GM19043 (cell line): ENCODE measurements at regions not wholly inside any gene's neighbourhood (a gene's known extent, or its start where the extent isn't known, plus 50 kb on each side); places are given as distances from the start of the nearest gene placed in this dataset.
A peak's percentile ranks its signal among the peaks of the same experiment; 100 is the strongest.

ENCODE experiments used
- ATAC-seq: cut with Tn5 transposase; IDR thresholded peaks from one replicate; pipeline ENCODE4 v1.9.1; 2021; ENCODE audit warnings: low read depth; ENCODE audit not compliant: unreplicated experiment

GRCh38 chr9:38232895-38233294 lies 159.6 kb upstream of the ALDH1B1 start:
- ATAC-seq, result no peak

- no peak for ATAC-seq
Observed at GRCh38 chr9:38229504-38230155, 160.6 kb upstream of the SHB start.

DNA sequence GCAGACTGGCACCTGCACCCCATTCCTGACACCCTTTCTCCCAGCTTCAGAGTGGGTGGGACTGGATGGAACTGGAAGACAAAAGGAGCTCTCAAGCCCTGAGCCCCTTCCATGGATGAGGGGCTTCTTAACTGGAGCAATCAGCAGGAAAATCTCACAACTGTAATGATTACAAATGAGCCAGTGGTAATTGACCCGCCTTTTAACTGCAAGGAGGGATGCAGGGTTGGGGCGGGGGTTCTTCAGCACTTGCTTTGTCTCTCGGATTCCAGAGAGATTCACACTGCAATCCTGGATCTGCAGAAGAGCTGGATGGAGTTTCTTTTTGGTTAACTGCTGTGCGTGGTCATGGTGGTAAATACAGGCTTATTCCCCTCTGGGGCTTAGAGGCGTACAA lies 160.1 kb upstream of the SHB start:
- ATAC-seq, result no peak

GRCh38 chr9:38228331-38229103 lies 159.5 kb upstream of the SHB start:
- no peak for ATAC-seq

GRCh38 chr9:38227656-38228055 lies 158.6 kb upstream of the SHB start:
- ATAC-seq, result no peak

GRCh38 chr9:38227061-38227540 lies 158.1 kb upstream of the SHB start:
- ATAC-seq, result peak; percentile 79

DNA sequence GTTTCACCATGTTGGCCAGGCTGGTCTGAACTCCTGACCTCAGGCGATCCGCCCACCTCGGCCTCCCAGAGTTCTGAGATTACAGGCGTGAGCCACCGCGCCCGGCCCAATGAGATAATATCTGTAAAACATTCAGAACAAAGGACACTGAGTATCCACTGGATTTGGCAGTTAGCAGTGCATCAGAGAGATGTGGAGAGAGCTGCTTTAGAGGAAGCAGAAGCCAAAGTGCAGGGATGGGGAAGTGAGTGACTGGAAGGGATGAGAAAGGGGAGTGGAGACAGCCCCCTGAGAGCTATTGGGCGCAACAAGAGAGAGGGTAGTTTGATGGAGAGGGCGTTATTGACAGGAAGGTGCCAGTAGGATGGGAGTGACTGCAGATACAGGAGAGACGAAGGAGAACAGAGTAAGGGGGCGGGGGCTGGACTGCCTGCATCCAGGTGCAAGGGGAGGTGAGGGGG lies 157.5 kb upstream of the SHB start:
- ATAC-seq, result no peak

GRCh38 chr9:38224941-38225340 lies 155.9 kb upstream of the SHB start:
- ATAC-seq, result no peak

DNA sequence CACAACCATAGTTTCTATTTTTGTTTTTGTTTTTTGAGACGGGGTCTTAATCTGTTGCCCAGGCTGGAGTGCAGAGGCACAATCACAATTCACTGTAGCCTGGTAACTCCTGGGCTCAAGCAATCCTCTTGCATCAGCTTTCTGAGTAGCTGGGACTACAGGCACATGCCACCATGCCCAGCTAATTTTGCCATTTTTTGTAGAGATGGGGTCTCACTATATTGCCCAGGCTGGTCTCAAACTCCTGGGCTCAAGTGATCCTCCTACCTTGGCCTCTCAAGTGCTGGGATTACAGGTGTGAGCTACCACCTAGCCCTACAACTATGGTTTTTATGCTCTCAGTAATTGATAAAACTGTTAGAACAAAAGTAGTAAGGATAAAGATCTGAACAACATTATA lies 147.5 kb upstream of the SHB start:
- ATAC-seq, result no peak

- no peak for ATAC-seq
Observed at GRCh38 chr9:38215465-38215864, 146.4 kb upstream of the SHB start.

- ATAC-seq, result no peak
Observed at GRCh38 chr9:38214432-38214831, 145.4 kb upstream of the SHB start.

DNA sequence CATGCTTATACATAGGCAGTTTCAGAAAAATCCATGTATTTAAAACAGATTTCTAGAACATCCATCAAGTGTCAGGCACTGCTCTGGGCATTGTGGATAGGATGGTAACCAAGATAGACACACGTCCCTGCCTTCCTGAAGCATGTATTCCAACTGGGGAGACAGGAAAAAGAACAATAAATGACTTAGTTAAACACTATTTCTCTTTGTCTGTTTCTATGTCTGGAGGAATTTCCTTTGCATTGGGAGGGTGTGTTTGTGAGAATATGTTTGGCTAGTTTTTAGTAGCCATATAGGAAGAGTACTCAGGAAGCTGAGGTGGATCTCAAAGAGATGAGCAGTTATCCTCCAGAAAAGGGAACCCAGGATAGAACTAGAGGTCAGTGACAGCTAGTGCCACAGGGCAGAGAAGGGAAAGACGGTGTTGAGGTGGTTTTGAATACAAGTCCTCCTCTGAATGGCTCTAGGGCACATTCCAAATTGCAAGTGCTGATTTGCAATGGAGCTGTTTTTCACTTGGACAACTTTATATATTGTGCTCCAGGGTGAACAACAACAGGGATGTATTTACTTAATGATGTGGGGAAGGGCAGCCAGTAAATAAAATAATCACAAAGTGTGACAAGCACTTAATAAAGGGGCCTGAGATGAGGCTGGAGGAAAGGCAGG lies 144.7 kb upstream of the SHB start:
- no peak for ATAC-seq

GRCh38 chr9:38212016-38212415 lies 143.0 kb upstream of the SHB start:
- no peak for ATAC-seq

- no peak for ATAC-seq
Observed at GRCh38 chr9:38211002-38211401, 142.0 kb upstream of the SHB start.

DNA sequence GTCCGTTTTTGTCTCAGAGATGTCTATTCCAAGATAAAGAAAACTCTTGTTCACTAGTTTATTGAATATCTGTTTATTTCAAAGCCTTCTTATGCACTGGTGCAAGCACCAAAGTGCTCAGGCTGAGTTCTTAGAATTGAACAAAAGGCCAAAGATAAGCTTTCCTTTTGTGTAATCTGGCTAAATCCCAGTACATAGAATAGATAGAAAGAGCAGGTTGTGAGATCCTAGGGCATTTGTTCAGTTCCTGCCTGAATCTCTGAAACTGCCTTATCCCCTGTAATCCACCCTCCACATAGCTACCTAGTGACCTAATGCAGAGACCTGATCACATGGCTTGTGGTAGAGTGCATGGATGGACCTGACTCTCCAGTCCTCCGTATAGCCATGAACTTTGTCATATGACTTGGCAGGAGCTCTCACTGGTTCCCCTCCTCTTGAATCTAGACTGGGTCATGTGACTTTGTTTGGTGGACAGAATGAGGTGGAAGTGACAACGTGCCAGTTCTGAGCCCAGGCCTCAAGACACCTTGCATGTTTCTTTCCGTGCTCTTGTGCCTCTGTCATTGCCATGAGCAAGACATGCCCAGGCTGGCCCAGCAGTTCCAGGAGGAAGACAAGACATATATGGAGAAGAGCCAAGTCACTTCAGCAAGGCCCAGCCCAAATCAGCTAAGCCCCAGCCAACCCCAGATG lies 139.3 kb upstream of the SHB start:
- no peak for ATAC-seq

DNA sequence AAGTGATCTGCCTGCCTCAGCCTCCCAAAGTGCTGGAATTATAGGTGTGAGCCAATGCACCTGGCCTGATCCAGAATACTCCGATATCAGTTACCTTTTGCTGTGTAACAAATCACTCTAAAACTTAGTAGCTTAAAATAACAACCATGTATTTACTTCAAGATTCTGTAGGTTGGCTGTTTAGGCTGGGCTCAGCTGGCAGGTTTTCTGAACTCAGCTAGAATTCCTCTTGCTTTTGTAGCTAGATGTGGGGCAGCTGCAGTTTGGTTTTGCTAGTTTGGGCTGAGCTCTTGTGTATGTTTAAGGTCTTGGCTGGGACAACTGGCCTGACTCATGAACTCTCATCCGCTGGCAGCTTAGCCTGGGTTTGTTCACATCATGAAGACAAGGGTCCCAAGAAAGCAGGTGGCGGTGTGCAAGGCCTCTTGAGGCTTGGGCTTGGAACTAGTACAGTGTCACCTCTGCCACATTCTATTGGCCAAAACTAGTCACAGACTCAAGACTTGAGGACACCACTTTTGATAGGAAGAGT lies 138.3 kb upstream of the SHB start:
- no peak for ATAC-seq

DNA sequence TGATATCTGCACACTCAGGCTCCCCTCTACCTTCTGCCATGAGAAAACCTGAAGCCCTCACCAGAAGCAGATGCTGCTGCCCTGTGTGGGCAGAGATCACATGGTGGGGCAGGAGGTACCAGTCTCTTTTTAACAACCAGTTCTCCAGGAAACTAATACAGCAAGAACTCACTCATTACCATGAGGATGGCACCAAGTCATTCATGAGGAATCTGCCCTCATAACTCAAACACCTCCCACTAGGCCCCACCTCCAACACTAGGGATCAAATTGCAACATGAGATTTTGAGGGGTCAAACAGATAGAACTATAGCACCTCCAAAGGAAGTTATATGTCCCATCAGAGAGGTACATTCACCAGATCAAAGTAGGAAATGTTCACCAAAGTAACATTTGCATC lies 136.3 kb upstream of the SHB start:
- no peak for ATAC-seq

DNA sequence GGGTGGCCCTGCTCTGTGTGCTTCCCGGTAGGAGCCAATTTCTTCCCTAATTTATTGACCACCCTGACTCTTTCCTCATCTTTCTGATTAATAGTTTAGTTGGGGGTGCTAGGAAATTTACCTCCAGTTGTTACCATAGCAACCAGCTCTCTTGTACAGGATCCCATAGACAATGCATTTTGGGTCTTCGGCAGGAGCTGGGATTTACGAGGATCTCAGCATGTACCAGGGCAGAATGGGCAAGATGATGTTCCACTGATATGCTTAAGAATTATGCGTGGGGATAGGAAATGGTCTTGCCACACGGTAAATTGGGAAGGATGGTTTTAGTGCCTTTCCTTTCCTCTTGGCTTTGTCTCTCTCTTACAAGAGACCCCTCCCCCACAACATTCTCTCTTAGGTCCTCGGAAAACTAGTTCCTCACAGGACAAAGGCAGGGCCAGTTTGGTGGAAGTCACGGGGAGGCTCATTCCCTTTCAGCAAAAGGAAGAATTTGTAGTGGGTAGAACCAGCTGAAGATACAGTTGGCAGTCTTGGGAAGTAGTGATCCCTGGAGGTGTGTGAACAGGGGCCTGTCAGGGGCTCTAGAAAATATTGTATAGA lies 133.4 kb upstream of the SHB start:
- no peak for ATAC-seq

DNA sequence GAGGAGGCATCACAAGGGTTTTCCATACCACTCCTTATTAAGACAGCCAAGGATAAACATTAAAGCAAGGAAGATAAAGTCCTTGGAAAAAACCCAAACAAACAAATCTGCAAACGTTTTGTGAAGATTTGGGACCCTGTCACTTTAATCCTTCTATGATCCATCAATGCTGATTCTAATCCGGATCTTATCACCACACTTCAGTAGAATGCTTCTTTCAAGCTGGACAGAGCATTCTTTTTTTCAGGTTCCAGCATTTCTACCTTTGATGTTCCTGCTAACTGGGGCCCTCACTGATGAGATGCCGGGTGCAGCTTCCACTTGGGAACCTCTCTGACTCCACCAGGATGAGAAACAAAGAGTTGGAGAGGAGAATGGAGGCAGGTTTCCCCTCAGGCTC lies 132.8 kb upstream of the SHB start:
- ATAC-seq, result no peak

DNA sequence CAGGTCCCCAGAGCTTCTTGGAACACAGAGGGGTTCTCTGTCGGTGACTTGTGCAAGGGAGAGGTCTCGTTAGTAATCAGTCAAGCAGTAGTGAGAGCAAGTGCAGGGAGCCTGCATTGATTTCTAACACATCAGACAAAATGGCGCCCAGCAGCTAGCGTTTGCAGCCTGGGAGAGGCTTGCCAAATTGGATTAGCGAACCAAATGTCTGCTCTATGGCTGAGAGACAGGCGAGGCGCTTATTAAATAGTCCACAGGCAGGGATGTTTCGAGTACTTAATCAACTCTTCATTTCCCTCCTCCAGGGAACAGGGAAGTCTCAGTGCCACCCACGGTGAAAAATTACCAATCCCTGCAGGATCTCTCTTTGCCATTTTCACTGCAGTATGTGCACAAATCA lies 131.4 kb upstream of the SHB start:
- ATAC-seq, result no peak
